Endothelial cell of umbilical vein (primary cell): ENCODE measurements at regions not wholly inside any gene's neighbourhood (a gene's known extent, or its start where the extent isn't known, plus 50 kb on each side); places are given as distances from the start of the nearest gene placed in this dataset.

Experiments
- CTCF ChIP-seq, 2 donors: IDR thresholded peaks; 1 replicate in 1 of 2; 2 replicates in 1 of 2; pipeline ENCODE4 v1.5.1; 2011; ENCODE audit warnings: low read length in 2 of 2, mild to moderate bottlenecking in 2 of 2, moderate library complexity in 2 of 2, control low read depth in 1 of 2, inconsistent platforms in 1 of 2, low read depth in 1 of 2; ENCODE audit not compliant: insufficient read depth in 1 of 2; ENCODE audit errors: extremely low read depth in 1 of 2
- EZH2 ChIP-seq: IDR thresholded peaks from 2 replicates; pipeline ENCODE4 v1.6.1; 2012; ENCODE audit warnings: borderline replicate concordance, low read depth, mild to moderate bottlenecking, moderate library complexity, low read length, inconsistent platforms; ENCODE audit not compliant: severe bottlenecking
- FOS ChIP-seq: IDR thresholded peaks from 2 replicates; pipeline ENCODE4 v1.6.1; 2011; ENCODE audit warnings: mild to moderate bottlenecking, low read length, moderate library complexity, borderline replicate concordance; ENCODE audit not compliant: insufficient read depth
- POLR2A ChIP-seq: IDR thresholded peaks from 2 replicates; pipeline ENCODE4 v1.6.1; 2012; ENCODE audit warnings: low read depth, mild to moderate bottlenecking, control low read depth, low read length

GRCh38 chr10:43814663-43815062, 166.0 kb upstream of the ZNF32 start:
- TF ChIP-seq CTCF (IDR thresholded peaks at IDR 0.05; ENCODE audit: extremely low read depth in 1 of 2, insufficient read depth in 1 of 2, low read depth in 1 of 2, low read length in 2 of 2): no peak
- TF ChIP-seq EZH2: no peak
- no peak for TF ChIP-seq POLR2A
- no peak for TF ChIP-seq FOS
